NCI-H446 treated with DMSO at 0.1 percent for 48 hours (cell line): ENCODE measurements at regions not wholly inside any gene's neighbourhood (a gene's known extent, or its start where the extent isn't known, plus 50 kb on each side); places are given as distances from the start of the nearest gene placed in this dataset.
"Not testable (repeated sequence)": the region's sequence is repeated elsewhere in the genome, so short reads cannot be mapped to it uniquely, and the experiment has no call there.

Source experiments
- DNase-seq: peaks from one replicate; lab custom pipeline; 2025; lab: John Stamatoyannopoulos, UW

DNA sequence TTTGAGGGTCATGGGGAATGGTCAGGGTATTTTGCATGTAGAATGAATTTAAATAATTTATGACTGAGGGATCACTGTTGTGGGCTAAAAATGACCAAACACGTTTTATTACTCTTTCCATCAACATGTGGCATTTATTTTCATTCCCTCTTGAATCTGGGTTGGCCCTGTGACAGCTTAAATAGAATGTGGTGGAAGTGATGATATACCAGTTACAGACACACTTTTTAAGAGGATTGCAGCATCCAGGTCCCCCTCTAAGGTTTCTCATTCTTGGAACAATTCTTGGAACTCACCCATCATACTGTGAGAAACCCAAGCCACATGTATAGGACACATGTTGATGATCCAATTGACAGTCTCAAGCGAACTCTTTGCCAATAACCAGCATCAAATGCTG is 272.4 kb downstream of the ETV1 start:
- DNase-seq, result peak; percentile 99

DNA sequence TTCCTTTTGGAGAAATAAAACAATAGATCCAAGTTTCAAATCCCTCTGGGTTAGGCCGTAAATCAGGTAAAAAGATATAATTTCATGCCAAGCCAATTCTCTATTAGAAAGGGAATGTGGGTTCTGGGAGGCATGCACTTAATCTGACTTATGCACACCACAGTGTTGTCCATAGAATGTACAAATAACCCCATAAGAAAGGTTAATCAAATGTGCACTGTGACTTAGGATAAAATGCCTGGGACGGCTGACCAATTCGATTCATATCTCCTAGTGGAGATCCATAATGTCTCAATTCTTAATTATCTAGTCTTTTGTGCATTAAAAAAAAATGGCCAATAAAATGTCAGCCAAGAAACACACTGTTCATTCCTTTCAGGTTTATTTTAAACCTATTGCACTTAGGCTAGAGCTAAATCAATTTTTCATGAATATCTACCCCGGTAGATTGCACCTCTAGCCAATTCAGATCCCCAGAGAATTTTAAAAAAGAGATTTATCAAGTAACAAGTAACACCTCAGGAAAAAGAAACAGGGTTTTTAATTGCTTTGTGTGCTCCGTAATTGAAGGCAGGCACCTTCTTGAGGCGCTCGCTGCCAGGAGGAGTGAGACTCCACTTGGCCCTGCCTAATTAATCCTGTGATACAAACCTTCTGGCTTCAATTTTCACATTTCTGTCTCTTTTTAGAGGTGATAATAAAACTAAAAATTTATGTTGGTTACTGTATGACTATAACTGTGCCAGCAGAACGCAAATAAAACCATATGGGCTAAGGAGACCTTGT is 265.1 kb downstream of the ETV1 start:
- no peak for DNase-seq

DNA sequence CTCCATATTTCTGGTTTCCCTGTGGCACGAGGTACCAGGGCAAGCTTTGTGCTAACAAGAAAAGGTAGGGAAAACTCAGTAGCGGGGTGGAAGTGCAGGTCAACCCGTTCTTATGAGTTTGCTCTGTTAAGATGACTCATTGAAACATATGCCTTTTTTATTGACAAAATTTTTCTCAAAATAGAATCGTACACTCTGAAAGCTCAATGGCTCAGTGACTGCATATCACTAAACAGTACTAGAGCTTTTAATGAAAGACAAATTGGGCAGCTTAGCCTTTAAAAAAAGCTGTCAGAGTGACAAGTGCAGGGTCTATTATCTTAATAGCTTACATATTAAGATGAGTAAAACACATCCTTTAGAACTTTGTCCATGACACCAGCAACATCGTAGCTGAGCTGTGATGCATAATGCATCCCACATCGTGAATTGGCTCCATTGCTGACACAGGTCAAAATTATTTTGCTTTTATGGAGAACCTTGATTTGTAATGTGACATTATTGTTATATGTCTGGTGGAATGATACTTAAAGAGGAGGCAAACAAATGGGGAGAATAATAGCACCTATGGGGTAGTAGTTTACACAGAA is 264.4 kb downstream of the ETV1 start:
- DNase-seq, result peak; percentile 95

GRCh38 chr7:13725591-13725990 is 263.9 kb downstream of the ETV1 start:
- DNase-seq, result peak; percentile 53

DNA sequence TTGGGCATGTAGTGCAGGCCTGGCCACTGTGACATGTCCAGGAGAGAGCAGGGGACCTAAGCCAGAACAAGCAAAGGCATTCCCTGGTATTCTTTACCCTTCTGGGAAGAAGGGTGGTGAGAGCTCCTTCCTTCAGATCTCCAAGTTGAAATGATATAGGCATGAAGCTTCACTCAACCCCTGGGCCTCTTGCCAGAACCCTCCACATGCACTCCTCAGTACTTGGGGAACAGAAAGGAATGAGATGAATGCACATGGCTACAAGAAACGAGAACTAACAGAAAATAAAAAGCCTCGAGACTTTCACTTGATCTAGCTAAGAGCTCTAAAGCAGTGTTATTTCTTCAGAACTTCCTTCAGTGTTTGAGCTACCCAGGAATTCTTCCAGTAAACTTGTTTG is 262.2 kb downstream of the ETV1 start:
- peak; percentile 55 for DNase-seq

DNA sequence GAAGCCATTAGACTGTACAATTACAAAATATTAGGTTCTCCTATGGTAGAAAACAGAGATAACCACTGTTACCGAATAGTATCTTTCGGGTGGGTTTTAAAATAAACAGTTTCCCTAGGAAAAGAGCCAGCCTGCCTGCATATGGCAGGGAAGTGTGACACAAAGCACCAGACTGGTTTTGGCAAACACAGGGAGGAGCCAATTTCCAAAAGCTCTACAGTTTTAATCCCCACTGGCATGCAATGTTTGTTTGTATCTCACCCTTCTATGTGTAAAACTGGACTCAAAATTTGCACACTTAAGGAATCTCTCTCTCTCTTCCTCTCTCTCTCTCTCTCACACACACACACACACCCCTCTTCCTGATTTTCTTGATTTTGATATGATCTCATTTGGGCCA is 261.7 kb downstream of the ETV1 start:
- no peak for DNase-seq

DNA sequence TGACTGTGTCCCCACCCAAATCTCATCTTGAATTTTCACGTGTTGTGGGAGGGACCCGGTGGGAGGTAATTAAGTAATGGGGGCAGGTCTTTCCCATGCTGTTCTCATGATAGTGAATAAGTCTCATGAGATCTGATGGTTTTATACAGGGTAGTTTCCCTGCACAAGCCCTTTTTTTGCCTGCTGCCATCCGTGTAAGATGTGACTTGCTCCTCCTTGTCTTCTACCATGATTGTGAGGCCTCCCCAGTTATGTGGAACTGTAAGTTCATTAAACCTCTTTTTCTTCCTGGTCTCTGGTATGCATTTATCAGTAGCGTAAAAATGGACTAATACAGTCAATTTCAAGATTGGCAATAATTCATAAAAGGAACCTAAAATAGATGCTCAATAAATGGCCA is 261.0 kb downstream of the ETV1 start:
- not testable (repeated sequence) for DNase-seq

- no peak for DNase-seq
Measured at GRCh38 chr7:13731643-13732042, 257.8 kb downstream of the ETV1 start.

DNA sequence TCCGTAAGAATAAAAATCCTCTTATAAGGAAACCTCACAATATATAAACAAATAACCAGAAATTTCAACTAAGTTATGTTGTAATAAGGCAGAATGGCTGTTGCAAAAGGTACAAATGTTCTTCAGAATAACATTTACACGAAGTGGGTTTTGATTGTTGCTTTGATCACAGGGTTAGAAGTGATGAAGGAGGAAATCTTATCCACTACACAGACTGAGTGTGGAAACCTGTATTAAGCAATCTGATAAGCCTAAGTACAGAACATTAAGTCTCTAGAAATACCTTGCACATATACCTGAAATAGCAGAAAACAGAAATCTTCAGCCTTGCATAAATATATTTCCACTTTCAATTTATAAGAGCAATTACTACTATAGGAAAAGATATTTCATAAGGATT is 251.9 kb downstream of the ETV1 start:
- DNase-seq, result no peak

- peak; percentile 7 for DNase-seq
Measured at GRCh38 chr7:13742126-13742525, 247.3 kb downstream of the ETV1 start.

DNA sequence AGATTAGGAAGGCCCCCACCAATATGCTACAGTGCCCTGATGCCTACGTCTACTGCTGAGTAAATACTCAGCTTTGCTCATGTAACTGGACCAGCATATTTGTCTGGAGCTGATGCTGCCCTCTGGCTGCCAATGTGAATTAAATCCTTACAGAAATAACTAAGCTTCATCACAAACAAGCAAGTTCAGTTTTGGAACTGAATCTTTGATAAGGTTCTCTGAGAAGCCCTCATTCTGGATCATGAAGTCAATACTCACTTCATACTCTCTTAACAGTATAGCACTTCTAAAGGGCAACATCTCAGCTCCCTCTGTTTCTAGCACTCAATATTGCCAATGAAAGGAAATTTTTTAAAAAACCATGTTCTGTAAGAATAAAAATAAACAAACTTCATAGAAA is 246.7 kb downstream of the ETV1 start:
- DNase-seq, result peak; percentile 81

DNA sequence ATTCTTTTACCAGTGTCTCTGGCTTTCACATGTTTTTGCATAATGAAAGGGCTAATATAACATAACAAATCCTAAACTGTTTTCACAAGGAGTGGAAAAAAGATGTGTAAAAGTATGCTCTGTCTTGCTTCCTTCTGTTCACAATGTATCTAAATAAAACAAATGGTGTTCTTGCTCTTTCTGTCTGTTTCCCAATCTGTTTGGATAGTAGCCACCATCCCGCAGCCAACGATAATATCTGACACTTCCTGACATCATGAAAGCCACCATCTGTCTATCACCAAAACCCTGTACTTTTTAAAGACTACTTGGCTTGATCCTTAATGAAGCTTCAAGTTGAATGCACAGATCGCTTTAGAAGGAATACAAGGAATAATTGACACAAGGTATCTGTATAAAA is 246.2 kb downstream of the ETV1 start:
- DNase-seq, result peak; percentile 92

- peak; percentile 9 for DNase-seq
Measured at GRCh38 chr7:13745530-13745929, 243.9 kb downstream of the ETV1 start.

DNA sequence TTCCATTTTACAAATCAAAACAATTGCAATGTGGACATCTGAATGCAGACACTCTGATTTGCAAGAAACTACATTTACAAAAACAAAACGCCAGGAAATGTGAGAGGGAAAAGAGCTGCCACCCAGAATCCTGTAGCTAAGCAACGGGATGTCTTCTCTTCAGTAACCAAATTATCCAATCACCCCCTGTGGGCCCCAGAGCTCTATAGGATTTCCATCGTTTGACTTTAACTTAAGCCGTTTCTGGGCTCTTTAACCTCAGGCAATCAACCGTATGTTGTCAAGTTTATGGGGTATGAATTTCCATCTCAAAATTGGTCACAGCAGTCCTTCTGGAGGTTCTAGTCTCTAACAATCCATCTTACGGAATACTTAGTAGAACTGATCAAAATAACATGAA is 240.5 kb downstream of the ETV1 start:
- no peak for DNase-seq

GRCh38 chr7:13749636-13750035 is 239.8 kb downstream of the ETV1 start:
- peak; percentile 60 for DNase-seq

GRCh38 chr7:13751766-13752165 is 237.7 kb downstream of the ETV1 start:
- peak; percentile 92 for DNase-seq

DNA sequence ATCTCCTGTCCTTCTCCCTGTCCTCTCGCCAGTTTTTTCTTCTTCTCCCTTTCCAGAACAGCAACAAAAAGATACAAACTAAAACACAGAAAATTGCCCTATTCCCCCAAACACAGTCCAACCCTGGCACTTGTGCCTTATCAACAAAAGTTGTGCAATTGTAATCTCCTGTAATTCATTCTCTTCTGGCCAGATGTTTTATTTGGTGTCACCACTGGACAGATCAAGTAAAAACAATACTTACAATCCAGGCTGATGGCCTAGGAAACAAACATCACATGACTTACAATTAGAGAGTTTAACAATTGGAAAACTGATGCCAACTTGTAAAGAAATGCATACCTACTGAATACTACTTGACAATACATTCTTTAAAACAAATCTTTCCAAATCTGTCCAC is 231.6 kb downstream of the ETV1 start:
- no peak for DNase-seq

DNA sequence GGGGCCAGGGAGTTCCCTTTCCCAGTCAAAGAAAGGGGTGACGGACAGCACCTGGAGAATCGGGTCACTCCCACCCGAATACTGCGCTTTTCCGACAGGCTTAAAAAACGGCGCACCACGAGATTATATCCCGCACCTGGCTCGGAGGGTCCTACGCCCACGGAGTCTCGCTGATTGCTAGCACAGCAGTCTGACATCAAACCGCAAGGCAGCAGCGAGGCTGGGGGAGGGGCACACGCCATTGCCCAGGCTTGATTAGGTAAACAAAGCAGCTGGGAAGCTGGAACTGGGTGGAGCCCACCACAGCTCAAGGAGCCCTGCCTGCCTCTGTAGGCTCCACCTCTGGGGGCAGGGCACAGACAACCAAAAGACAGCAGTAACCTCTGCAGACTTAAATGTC is 223.6 kb downstream of the ETV1 start:
- DNase-seq, result not testable (repeated sequence)

DNA sequence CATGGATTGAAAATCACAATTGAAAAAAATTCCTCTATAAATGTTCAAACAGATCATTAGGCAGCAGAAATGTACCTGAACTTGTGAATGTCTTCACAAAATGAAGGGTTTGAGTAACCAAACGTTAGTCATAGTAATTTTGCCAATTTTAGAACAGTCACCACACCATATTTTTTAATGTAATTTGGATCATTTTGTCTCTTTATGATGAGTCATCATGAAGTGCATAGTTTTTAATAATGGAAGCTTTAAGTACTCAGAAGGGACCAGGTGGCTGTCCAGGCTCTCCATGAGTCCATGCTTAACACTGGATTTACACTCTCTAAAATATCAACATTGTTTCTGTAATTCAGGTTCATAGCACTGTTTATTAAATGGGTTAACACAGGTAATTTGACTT is 219.2 kb downstream of the ETV1 start:
- no peak for DNase-seq

- no peak for DNase-seq
Measured at GRCh38 chr7:13774976-13775375, 214.5 kb downstream of the ETV1 start.

DNA sequence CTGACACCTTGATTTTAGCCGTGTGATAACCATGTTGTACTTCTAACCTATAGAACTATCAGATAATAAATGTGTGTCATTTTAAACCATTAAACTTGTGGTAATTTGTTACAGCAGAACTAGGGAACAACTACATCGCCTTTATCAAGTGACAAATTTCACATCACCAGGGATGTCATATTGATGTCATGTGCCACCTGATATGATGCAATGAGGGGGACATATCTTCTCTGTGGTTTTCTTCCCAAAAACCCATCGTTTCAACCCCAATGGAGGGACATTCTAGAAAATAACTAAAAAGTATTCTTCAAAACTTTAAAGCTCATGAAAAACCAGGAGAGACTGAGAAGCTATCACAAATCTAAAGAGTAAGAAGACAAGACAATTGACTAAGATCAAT is 212.2 kb downstream of the ETV1 start:
- DNase-seq, result no peak

DNA sequence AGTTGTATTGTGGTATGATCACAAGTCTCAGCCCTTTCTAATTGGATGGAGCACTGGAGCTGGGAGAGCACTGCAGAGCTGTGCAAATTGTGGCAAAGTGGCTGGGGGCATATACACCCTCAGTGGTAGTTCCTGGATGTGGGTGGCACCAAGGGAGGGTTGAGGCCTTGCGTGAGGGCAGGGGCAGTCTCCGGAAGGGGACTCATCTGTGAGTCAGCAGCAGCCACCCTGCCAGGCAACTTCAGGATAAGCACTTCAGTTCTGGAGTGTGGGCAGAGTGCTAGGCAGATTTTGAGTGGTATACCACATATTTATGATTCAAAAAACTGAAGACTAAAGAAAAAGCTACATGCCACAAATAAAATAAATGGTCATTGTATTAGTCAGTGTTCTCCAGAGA is 210.5 kb downstream of the ETV1 start:
- DNase-seq, result no peak

DNA sequence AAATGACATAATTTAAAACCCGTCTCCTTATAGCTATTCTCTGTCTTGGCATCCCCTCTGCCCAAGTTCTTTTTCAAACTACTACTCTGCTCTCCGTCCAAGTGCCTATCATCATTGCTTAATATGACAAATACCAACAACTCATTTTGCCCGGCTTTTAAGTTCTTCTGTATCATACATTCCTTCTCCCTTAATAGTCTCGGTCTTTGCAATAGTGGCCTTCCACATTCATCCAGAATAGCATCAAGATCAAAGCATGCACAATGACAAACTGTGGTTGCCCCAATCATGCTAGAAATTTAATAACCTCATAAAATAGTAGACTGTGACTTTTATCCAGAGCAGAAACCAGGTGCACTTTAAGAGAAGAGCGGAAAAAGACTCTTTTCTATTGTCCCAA is 198.9 kb downstream of the ETV1 start:
- DNase-seq, result no peak

DNA sequence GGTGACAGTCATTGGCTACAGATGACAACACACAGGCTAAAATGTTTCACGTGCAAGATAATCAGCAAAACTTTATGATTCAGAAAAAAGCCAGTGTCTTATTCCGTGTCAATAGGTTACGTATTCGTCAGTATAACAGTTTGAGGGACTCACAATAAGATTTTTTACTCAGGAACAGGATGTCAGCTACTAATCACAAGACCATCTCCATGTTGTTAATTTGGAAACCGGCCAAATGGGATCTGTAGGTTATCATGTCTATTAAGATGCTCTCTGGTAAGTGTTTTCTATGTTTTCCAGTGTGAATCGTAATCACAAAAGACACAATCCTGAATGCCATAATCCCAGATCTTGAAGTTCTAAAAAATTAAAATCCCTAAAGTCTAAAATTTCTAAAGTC is 197.3 kb downstream of the ETV1 start:
- DNase-seq, result no peak
